Central memory CD8-positive, alpha-beta T cell (primary cell): ENCODE measurements at regions not wholly inside any gene's neighbourhood (a gene's known extent, or its start where the extent isn't known, plus 50 kb on each side); places are given as distances from the start of the nearest gene placed in this dataset.

ENCODE experiments used
- ATAC-seq: fragments of 150-1000 bp; cut with Tn5 transposase; replicated peaks from 2 replicates; pipeline ENCODE4 v1.10.0; 2022; ENCODE audit warnings: mild to moderate bottlenecking, moderate FRiP score, moderate number of reproducible peaks; ENCODE audit not compliant: poor library complexity, severe bottlenecking; ENCODE audit errors: extremely low read depth
- DNase-seq, 2 donors: peaks; one replicate each; pipeline ENCODE4 v3.0.0; 2021; ENCODE audit warnings: low spot score in 2 of 2
- H3K27ac Mint-ChIP-seq: one replicate; pipeline ENCODE4 v1.8.0; 2022; ENCODE audit warnings: low read depth, mild to moderate bottlenecking, moderate library complexity, mixed read lengths
- H3K27me3 Mint-ChIP-seq: one replicate; pipeline ENCODE4 v1.8.0; 2022; ENCODE audit warnings: mixed read lengths
- H3K36me3 Mint-ChIP-seq: one replicate; pipeline ENCODE4 v1.8.0; 2022; ENCODE audit warnings: mild to moderate bottlenecking, moderate library complexity, mixed read lengths; ENCODE audit not compliant: insufficient read depth
- H3K4me1 Mint-ChIP-seq: one replicate; pipeline ENCODE4 v1.8.0; 2022; ENCODE audit warnings: mixed read lengths
- H3K4me3 Mint-ChIP-seq: one replicate; pipeline ENCODE4 v1.8.0; 2022; ENCODE audit warnings: mild to moderate bottlenecking, moderate library complexity, mixed read lengths
- H3K9me3 Mint-ChIP-seq: one replicate; pipeline ENCODE4 v1.8.0; 2022; ENCODE audit warnings: mixed read lengths

GRCh38 chr9:118482306-118482705, 778.1 kb downstream of the TLR4 start:
- Mint-ChIP-seq H3K36me3 (peaks cover 2% of the 10 kb centered on the region), H3K4me3 (no peak overlapping the region), H3K4me1 (no peaks in the 10 kb centered on the region), H3K27ac (no peak overlapping the region), H3K27me3 (no peaks in the 10 kb centered on the region), H3K9me3 (peaks cover 5% of the 10 kb centered on the region)
- DNase-seq (no peak), ATAC-seq (no peak)

GRCh38 chr9:118483677-118484076, 779.5 kb downstream of the TLR4 start:
- no peak for ATAC-seq
- H3K27ac Mint-ChIP-seq: no peak overlapping the region
- no peaks in the 10 kb centered on the region for H3K4me1 Mint-ChIP-seq
- no peak overlapping the region for H3K4me3 Mint-ChIP-seq
- H3K9me3 Mint-ChIP-seq: peaks cover 16% of the 10 kb centered on the region
- H3K27me3 Mint-ChIP-seq: no peaks in the 10 kb centered on the region
- peaks cover 2% of the 10 kb centered on the region for H3K36me3 Mint-ChIP-seq
- DNase-seq: no peak

DNA sequence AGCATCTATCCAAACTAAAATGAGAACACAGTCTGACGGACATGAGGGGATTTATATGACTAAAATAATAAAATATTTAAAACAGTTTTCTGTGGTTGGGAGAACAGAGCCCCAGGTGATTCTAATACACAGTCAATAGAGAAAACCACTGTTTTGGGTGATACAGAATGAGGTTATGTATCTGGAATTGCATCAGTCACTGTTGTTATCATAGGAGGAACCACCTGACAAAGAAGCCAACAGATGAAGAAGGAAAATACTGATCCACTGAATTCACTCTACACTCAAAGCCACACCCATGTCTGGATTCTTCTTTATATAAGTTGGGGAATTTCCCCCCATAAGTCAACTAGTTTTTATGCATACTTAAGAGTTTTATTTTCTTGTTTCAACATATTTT, 799.0 kb downstream of the TLR4 start:
- DNase-seq (no peak), ATAC-seq (no peak)
- Mint-ChIP-seq H3K27ac (no peak overlapping the region), H3K4me3 (no peak overlapping the region), H3K36me3 (no peaks in the 10 kb centered on the region), H3K27me3 (no peaks in the 10 kb centered on the region), H3K9me3 (peaks cover 42% of the 10 kb centered on the region), H3K4me1 (no peaks in the 10 kb centered on the region)

GRCh38 chr9:118510711-118511110, 806.5 kb downstream of the TLR4 start:
- peaks cover 27% of the 10 kb centered on the region for H3K9me3 Mint-ChIP-seq

GRCh38 chr9:118515947-118516346, 811.7 kb downstream of the TLR4 start:
- peaks cover 6% of the 10 kb centered on the region for H3K9me3 Mint-ChIP-seq
- ATAC-seq: no peak
- H3K4me1 Mint-ChIP-seq: no peaks in the 10 kb centered on the region
- no peak overlapping the region for H3K27ac Mint-ChIP-seq
- H3K4me3 Mint-ChIP-seq: no peak overlapping the region
- DNase-seq: no peak
- H3K36me3 Mint-ChIP-seq: no peaks in the 10 kb centered on the region
- no peaks in the 10 kb centered on the region for H3K27me3 Mint-ChIP-seq

More at GRCh38 chr9:118510711-118511110, 806.5 kb downstream of the TLR4 start:
- no peak overlapping the region for H3K27ac Mint-ChIP-seq
- H3K36me3 Mint-ChIP-seq: no peaks in the 10 kb centered on the region
- DNase-seq (no peak), ATAC-seq (no peak)
- H3K4me1 Mint-ChIP-seq: no peaks in the 10 kb centered on the region
- H3K4me3 Mint-ChIP-seq: no peak overlapping the region
- no peaks in the 10 kb centered on the region for H3K27me3 Mint-ChIP-seq

- no peak overlapping the region for H3K27ac Mint-ChIP-seq
- ATAC-seq: no peak
- no peak for DNase-seq
- H3K9me3 Mint-ChIP-seq: no peaks in the 10 kb centered on the region
- H3K36me3 Mint-ChIP-seq: no peaks in the 10 kb centered on the region
- no peaks in the 10 kb centered on the region for H3K27me3 Mint-ChIP-seq
- H3K4me1 Mint-ChIP-seq: no peaks in the 10 kb centered on the region
- no peak overlapping the region for H3K4me3 Mint-ChIP-seq
Observed at GRCh38 chr9:118521261-118521660, 817.1 kb downstream of the TLR4 start.

- Mint-ChIP-seq H3K27ac (no peak overlapping the region), H3K4me1 (no peaks in the 10 kb centered on the region), H3K27me3 (no peaks in the 10 kb centered on the region), H3K9me3 (no peaks in the 10 kb centered on the region), H3K4me3 (no peak overlapping the region), H3K36me3 (no peaks in the 10 kb centered on the region)
- ATAC-seq: no peak
- no peak for DNase-seq
Observed at GRCh38 chr9:118522093-118523028, 818.2 kb downstream of the TLR4 start.

DNA sequence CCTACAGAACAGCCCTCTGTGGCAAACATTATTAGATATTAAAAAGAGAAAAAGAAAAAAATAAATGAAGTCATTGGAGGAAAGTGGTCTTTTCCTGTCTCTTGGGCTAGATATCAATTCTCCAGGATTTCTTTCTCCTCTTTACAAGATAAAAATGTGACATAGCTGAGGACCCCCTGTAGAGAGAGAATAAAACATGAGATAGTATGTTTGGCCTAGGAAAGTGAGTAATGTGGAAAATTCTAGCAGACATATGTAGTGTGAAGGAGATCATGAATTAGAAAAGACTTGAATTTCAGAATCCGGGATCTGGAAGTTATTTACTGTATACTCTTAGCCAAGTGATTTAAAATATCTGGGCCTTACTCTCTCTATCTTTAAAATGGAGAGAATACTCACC, 823.1 kb downstream of the TLR4 start:
- no peaks in the 10 kb centered on the region for H3K9me3 Mint-ChIP-seq

GRCh38 chr9:118529210-118529609, 825.0 kb downstream of the TLR4 start:
- H3K4me1 Mint-ChIP-seq: no peaks in the 10 kb centered on the region
- H3K4me3 Mint-ChIP-seq: no peak overlapping the region
- DNase-seq (no peak), ATAC-seq (no peak)
- no peaks in the 10 kb centered on the region for H3K36me3 Mint-ChIP-seq
- peaks cover 4% of the 10 kb centered on the region for H3K9me3 Mint-ChIP-seq
- no peaks in the 10 kb centered on the region for H3K27me3 Mint-ChIP-seq
- no peak overlapping the region for H3K27ac Mint-ChIP-seq

More for the DNA sequence above, 823.1 kb downstream of the TLR4 start:
- H3K36me3 Mint-ChIP-seq: no peaks in the 10 kb centered on the region
- no peak for ATAC-seq
- H3K4me1 Mint-ChIP-seq: no peaks in the 10 kb centered on the region
- H3K27ac Mint-ChIP-seq: no peak overlapping the region
- no peak overlapping the region for H3K4me3 Mint-ChIP-seq
- H3K27me3 Mint-ChIP-seq: no peaks in the 10 kb centered on the region
- DNase-seq: no peak

DNA sequence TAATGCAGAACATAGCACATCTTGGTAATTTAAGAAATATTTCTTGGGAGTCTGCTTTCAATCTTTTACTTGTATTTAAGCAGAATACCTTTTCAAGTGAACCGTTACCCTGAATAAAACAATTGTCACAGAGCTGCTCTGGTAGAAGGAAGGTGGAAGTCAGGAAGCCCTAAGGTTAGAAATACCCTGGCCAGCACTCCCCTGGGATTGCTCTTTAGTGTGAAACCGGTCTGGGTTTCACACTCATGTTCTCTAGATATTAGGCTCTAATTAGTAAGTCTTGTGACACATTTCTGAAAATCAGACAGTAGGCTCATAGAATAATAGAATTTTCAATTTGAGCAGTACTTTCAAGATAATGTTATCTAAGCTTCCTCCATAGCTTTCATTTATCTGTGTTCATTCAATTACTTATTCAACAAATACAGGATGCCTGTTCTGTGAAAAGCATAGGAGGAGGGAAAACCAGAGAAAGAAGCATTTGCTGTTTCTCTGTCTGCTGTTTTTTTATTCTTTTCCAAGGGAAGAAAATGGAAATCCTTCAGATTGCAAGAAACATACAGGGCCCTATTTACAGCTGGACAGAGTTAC, 825.5 kb downstream of the TLR4 start:
- DNase-seq (no peak), ATAC-seq (no peak)
- Mint-ChIP-seq H3K9me3 (peaks cover 5% of the 10 kb centered on the region), H3K27ac (no peak overlapping the region), H3K4me1 (no peaks in the 10 kb centered on the region), H3K4me3 (no peak overlapping the region), H3K27me3 (no peaks in the 10 kb centered on the region), H3K36me3 (no peaks in the 10 kb centered on the region)

- no peaks in the 10 kb centered on the region for H3K4me1 Mint-ChIP-seq
- H3K36me3 Mint-ChIP-seq: no peaks in the 10 kb centered on the region
- no peaks in the 10 kb centered on the region for H3K27me3 Mint-ChIP-seq
- no peak for ATAC-seq
- DNase-seq: no peak
- H3K9me3 Mint-ChIP-seq: peaks cover 13% of the 10 kb centered on the region
- H3K4me3 Mint-ChIP-seq: no peak overlapping the region
- H3K27ac Mint-ChIP-seq: no peak overlapping the region
Observed at GRCh38 chr9:118532592-118532991, 828.4 kb downstream of the TLR4 start.

- no peak overlapping the region for H3K27ac Mint-ChIP-seq
- no peaks in the 10 kb centered on the region for H3K4me1 Mint-ChIP-seq
- no peaks in the 10 kb centered on the region for H3K27me3 Mint-ChIP-seq
- peaks cover 13% of the 10 kb centered on the region for H3K9me3 Mint-ChIP-seq
- DNase-seq: no peak
- no peaks in the 10 kb centered on the region for H3K36me3 Mint-ChIP-seq
- ATAC-seq: no peak
- H3K4me3 Mint-ChIP-seq: no peak overlapping the region
Observed at GRCh38 chr9:118533101-118533500, 828.9 kb downstream of the TLR4 start.

GRCh38 chr9:118533850-118534249, 829.6 kb downstream of the TLR4 start:
- DNase-seq: no peak
- Mint-ChIP-seq H3K27me3 (no peaks in the 10 kb centered on the region), H3K27ac (no peak overlapping the region), H3K36me3 (no peaks in the 10 kb centered on the region), H3K4me3 (no peak overlapping the region), H3K4me1 (no peaks in the 10 kb centered on the region), H3K9me3 (peaks cover 13% of the 10 kb centered on the region)
- ATAC-seq: no peak
